OCI-LY7 (cell line): ENCODE measurements at regions not wholly inside any gene's neighbourhood (a gene's known extent, or its start where the extent isn't known, plus 50 kb on each side); places are given as distances from the start of the nearest gene placed in this dataset.

Experiments
- EZH2phosphoT487 ChIP-seq: fragments of 200-600 bp; sonication (generic); IDR thresholded peaks from 2 replicates; pipeline ENCODE4 v1.6.1; 2018; ENCODE audit warnings: low read depth, borderline replicate concordance, mild to moderate bottlenecking, mixed run types, antibody characterized with exemption, low read length, moderate library complexity, mixed read lengths
- TF ChIP-seq, protein P1 (sequence below): fragments of 200-600 bp; sonication (generic); conservative IDR thresholded peaks from 2 replicates; pipeline ENCODE4 v1.5.1; 2014; ENCODE audit warnings: mild to moderate bottlenecking, antibody characterized with exemption, low read length, moderate library complexity, mixed read lengths

- TF ChIP-seq, protein P1, sequence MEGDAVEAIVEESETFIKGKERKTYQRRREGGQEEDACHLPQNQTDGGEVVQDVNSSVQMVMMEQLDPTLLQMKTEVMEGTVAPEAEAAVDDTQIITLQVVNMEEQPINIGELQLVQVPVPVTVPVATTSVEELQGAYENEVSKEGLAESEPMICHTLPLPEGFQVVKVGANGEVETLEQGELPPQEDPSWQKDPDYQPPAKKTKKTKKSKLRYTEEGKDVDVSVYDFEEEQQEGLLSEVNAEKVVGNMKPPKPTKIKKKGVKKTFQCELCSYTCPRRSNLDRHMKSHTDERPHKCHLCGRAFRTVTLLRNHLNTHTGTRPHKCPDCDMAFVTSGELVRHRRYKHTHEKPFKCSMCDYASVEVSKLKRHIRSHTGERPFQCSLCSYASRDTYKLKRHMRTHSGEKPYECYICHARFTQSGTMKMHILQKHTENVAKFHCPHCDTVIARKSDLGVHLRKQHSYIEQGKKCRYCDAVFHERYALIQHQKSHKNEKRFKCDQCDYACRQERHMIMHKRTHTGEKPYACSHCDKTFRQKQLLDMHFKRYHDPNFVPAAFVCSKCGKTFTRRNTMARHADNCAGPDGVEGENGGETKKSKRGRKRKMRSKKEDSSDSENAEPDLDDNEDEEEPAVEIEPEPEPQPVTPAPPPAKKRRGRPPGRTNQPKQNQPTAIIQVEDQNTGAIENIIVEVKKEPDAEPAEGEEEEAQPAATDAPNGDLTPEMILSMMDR = no peak
- no peak for TF ChIP-seq EZH2phosphoT487
These were observed 209.5 kb downstream of the SAMD5 start for GRCh38 chr6:147717991-147718390.
